Muscle layer of colon (tissue), 2 donors: ENCODE measurements at regions not wholly inside any gene's neighbourhood (a gene's known extent, or its start where the extent isn't known, plus 50 kb on each side); places are given as distances from the start of the nearest gene placed in this dataset.

ENCODE experiments used
- H3K27ac ChIP-seq: one replicate; pipeline ENCODE4 v1.7.0; 2013; ENCODE audit warnings: low read depth, mild to moderate bottlenecking, low read length, moderate library complexity
- H3K27me3 ChIP-seq, 2 donors: one replicate each; pipeline ENCODE4 v1.7.0; 2013; ENCODE audit warnings: low read length in 2 of 2, mild to moderate bottlenecking in 2 of 2; ENCODE audit not compliant: insufficient read depth in 2 of 2, control insufficient read depth in 1 of 2
- H3K36me3 ChIP-seq: one replicate; pipeline ENCODE4 v1.7.0; 2013; ENCODE audit warnings: mild to moderate bottlenecking, low read length; ENCODE audit not compliant: insufficient read depth
- H3K4me1 ChIP-seq: one replicate; pipeline ENCODE4 v1.7.0; 2013; ENCODE audit warnings: mild to moderate bottlenecking, low read length; ENCODE audit not compliant: insufficient read depth
- H3K4me3 ChIP-seq, 2 donors: one replicate each; pipeline ENCODE4 v1.7.0; 2013; ENCODE audit warnings: low read length in 2 of 2, low read depth in 1 of 2, mild to moderate bottlenecking in 1 of 2, moderate library complexity in 1 of 2
- H3K9ac ChIP-seq: one replicate; pipeline ENCODE4 v1.7.0; 2013; ENCODE audit warnings: low read length
- H3K9me3 ChIP-seq: one replicate; pipeline ENCODE4 v1.7.0; 2013; ENCODE audit warnings: mild to moderate bottlenecking, low read length
- donor health status: abdominal sarcoma.
- donor health status: Adenocarcinoma of cecum.

- Histone ChIP-seq H3K36me3 (no peaks in the 10 kb centered on the region), H3K4me3 (no peak overlapping the region), H3K4me1 (no peaks in the 10 kb centered on the region), H3K27ac (no peak overlapping the region), H3K9ac (no peak overlapping the region), H3K9me3 (no peaks in the 10 kb centered on the region), H3K27me3 (no peaks in the 10 kb centered on the region)
Observed at GRCh38 chr14:86003998-86004397, 474.1 kb downstream of the FLRT2 start.

- H3K4me1 ChIP-seq, result no peaks in the 10 kb centered on the region
- no peak overlapping the region for H3K9ac ChIP-seq
- no peaks in the 10 kb centered on the region for H3K9me3 ChIP-seq
- no peak overlapping the region for H3K27ac ChIP-seq
- H3K4me3 ChIP-seq, result no peak overlapping the region
- no peaks in the 10 kb centered on the region for H3K27me3 ChIP-seq
- no peaks in the 10 kb centered on the region for H3K36me3 ChIP-seq
Observed at GRCh38 chr14:85996551-85996950, 466.6 kb downstream of the FLRT2 start.

DNA sequence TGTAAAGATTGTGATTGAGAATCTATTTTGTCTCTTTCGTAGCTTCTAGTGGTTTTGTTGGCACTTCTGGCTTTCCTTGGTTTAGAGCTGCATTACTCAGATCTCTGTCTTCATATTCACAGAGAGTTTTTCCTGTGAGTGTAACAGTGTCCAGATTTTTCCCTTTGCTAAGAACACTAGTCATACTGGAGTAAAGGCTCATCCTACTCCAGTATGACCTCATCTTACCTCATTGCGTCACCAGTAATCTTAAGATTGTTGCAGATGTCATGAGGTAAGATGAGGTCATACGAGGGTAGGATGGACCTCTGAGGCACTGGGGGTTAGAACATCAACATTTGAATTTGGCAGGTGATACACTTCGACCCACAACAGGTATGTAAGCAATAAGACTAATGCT, 461.2 kb downstream of the FLRT2 start:
- Histone ChIP-seq H3K4me3 (no peak overlapping the region), H3K36me3 (no peaks in the 10 kb centered on the region), H3K9me3 (no peaks in the 10 kb centered on the region), H3K27me3 (no peaks in the 10 kb centered on the region), H3K27ac (no peak overlapping the region), H3K9ac (no peak overlapping the region), H3K4me1 (no peaks in the 10 kb centered on the region)

DNA sequence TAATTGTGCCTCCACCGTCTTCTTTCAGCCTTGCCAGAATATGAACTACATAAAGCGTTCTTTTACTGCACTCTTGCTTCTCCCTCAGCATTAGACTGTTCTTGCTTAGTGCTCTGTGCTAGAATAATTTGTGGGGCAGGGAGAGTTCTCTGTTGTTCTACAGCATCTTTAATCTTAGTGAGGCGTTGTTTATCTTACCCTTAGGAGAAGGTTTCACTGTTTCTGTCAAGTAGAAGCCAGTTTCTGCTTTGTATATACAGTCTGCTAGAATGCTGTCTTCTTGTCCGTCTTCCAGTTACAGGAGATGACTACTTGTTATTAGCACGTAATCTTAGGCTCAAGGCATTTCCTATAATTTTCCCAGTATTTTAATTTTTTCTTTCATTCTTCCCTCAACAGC, 458.0 kb downstream of the FLRT2 start:
- no peak overlapping the region for H3K9ac ChIP-seq
- H3K9me3 ChIP-seq, result no peaks in the 10 kb centered on the region
- no peak overlapping the region for H3K4me3 ChIP-seq
- H3K27ac ChIP-seq, result no peak overlapping the region
- H3K27me3 ChIP-seq, result no peaks in the 10 kb centered on the region
- H3K4me1 ChIP-seq, result no peaks in the 10 kb centered on the region
- no peaks in the 10 kb centered on the region for H3K36me3 ChIP-seq

DNA sequence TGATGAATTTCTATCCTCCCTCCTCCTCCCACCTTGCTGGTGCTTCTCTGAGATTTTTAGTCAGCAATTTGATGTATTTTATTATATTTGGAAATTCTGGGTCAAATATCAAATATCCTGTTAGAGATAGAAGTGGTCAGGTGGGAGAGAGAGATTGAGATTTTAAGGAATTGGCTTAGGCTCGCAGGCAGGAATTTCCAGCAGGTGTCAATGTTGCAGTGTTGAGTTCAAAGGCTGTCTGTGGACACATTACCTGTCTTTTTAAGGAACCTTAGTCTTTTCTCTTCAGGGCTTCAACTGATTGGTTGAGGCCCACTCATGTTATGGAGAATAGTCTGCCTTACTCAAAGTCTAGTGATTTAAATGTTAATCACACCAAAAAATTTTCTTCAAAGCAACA, 457.3 kb downstream of the FLRT2 start:
- Histone ChIP-seq H3K27ac (no peak overlapping the region), H3K27me3 (no peaks in the 10 kb centered on the region), H3K4me3 (no peak overlapping the region), H3K9me3 (no peaks in the 10 kb centered on the region), H3K9ac (no peak overlapping the region), H3K4me1 (no peaks in the 10 kb centered on the region), H3K36me3 (no peaks in the 10 kb centered on the region)

GRCh38 chr14:85978582-85979250, 448.8 kb downstream of the FLRT2 start:
- Histone ChIP-seq H3K27me3 (no peaks in the 10 kb centered on the region), H3K4me1 (no peaks in the 10 kb centered on the region), H3K9me3 (no peaks in the 10 kb centered on the region), H3K4me3 (no peak overlapping the region), H3K36me3 (no peaks in the 10 kb centered on the region), H3K27ac (no peak overlapping the region), H3K9ac (no peak overlapping the region)

DNA sequence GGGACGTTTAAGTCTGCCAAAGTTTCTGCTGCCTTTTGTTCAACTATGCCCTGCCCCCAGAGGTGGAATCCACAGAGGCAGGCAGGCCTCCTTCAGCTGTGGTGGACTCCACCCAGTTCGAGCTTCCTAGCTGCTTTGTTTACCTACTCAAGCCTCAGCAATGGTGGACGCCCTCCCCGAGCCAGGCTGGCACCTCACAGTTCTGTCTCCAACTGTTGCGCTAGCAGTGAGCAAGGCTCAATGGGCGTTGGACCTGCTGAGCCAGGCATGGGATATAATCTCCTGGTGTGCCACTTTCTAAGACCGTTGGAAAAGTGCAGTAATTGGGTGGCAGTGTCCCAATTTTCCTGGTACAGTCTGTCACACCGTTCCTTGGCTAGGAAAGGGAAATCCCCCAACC, 444.7 kb downstream of the FLRT2 start:
- Histone ChIP-seq H3K4me3 (no peak overlapping the region), H3K27ac (no peak overlapping the region), H3K9ac (no peak overlapping the region), H3K27me3 (no peaks in the 10 kb centered on the region), H3K9me3 (no peaks in the 10 kb centered on the region), H3K36me3 (no peaks in the 10 kb centered on the region), H3K4me1 (no peaks in the 10 kb centered on the region)

DNA sequence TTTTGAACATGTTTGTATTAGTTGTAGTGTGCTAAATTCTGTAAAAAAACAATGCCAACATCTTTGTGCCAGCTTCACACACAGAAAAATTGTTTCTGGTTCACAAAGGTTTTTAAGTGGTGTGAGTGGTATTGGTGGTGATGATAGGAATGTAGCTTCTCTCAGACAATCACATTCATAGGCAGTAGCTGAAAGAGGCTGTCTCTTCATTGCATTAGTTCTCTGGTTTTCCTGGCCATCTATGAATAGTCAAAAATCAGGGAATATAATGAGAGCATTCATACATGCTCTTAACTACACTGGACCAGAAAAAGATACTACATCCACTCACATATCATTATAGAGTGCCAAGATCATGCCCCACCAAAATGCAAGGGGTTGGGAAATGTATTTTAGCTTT, 433.5 kb downstream of the FLRT2 start:
- Histone ChIP-seq H3K9ac (no peak overlapping the region), H3K27ac (no peak overlapping the region), H3K9me3 (no peaks in the 10 kb centered on the region), H3K4me1 (no peaks in the 10 kb centered on the region), H3K36me3 (no peaks in the 10 kb centered on the region), H3K4me3 (no peak overlapping the region), H3K27me3 (no peaks in the 10 kb centered on the region)

- H3K4me3 ChIP-seq, result no peak overlapping the region
- no peak overlapping the region for H3K27ac ChIP-seq
- no peak overlapping the region for H3K9ac ChIP-seq
- H3K36me3 ChIP-seq, result no peaks in the 10 kb centered on the region
- H3K27me3 ChIP-seq, result no peaks in the 10 kb centered on the region
- H3K4me1 ChIP-seq, result no peaks in the 10 kb centered on the region
- H3K9me3 ChIP-seq, result no peaks in the 10 kb centered on the region
Observed at GRCh38 chr14:85960756-85961155, 430.8 kb downstream of the FLRT2 start.

DNA sequence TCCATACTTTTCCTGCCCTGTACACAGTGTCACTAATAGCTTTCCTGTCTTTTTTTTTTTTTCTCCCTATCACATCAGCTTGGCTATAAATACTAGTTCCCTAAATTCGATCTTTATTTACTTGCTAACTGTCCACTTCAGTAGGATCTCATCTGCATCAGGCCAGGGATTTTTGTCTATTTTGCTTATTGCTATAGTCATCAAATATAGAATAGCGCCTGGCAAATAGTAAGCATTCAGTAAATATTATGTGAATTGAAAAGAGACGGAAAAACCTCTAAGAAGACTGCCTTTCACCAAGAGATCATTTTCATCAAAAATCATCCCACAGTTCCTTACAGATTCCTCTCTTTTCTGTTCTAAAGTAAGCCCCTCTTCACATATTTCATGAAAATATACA, 429.1 kb downstream of the FLRT2 start:
- no peak overlapping the region for H3K4me3 ChIP-seq

DNA sequence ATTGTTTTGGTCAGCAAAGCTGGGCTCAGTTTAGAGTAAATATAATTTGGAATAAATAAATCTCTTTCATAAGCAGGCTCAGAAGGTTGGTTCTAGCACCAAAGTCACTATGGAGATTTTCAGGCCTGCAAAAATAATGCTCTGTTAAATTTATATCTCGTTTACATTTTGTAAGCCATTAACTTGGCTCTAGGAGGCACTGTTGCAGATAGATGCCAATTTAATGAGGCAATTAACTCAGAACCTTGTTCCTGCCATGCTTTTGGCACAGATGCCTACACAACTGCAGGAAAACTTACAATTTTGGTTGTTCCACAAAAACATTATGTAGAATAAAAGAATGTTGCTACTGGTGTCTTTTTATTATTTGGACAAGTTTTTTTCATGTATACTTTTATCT, 428.1 kb downstream of the FLRT2 start:
- Histone ChIP-seq H3K4me1 (no peaks in the 10 kb centered on the region), H3K4me3 (no peak overlapping the region), H3K27me3 (no peaks in the 10 kb centered on the region), H3K27ac (no peak overlapping the region), H3K36me3 (no peaks in the 10 kb centered on the region), H3K9ac (no peak overlapping the region), H3K9me3 (no peaks in the 10 kb centered on the region)

More for the DNA sequence above, 429.1 kb downstream of the FLRT2 start:
- no peaks in the 10 kb centered on the region for H3K4me1 ChIP-seq
- no peaks in the 10 kb centered on the region for H3K27me3 ChIP-seq
- no peaks in the 10 kb centered on the region for H3K36me3 ChIP-seq
- no peak overlapping the region for H3K27ac ChIP-seq
- no peak overlapping the region for H3K9ac ChIP-seq
- H3K9me3 ChIP-seq, result no peaks in the 10 kb centered on the region

GRCh38 chr14:85953265-85953664, 423.3 kb downstream of the FLRT2 start:
- no peaks in the 10 kb centered on the region for H3K36me3 ChIP-seq

More at GRCh38 chr14:85953265-85953664, 423.3 kb downstream of the FLRT2 start:
- Histone ChIP-seq H3K27me3 (no peaks in the 10 kb centered on the region), H3K4me3 (no peak overlapping the region), H3K27ac (no peak overlapping the region), H3K4me1 (no peaks in the 10 kb centered on the region), H3K9ac (no peak overlapping the region), H3K9me3 (no peaks in the 10 kb centered on the region)
